Mucosa of descending colon (tissue), 3 donors: ENCODE measurements at regions not wholly inside any gene's neighbourhood (a gene's known extent, or its start where the extent isn't known, plus 50 kb on each side); places are given as distances from the start of the nearest gene placed in this dataset. TPM values are rescaled to one million over a fixed set of nuclear protein-coding genes. Genes with fewer than 3 reads are reported as not detected.
"Not testable (repeated sequence)": the region's sequence is repeated elsewhere in the genome, so short reads cannot be mapped to it uniquely, and the experiment has no call there.

Source experiments
- ATAC-seq: fragments of 200-7000 bp; cut with Tn5 transposase; one replicate; pipeline ENCODE4 v1.9.1; 2020; ENCODE audit warnings: mild to moderate bottlenecking, moderate library complexity
- DNase-seq, 3 donors: peaks; one replicate each; pipeline ENCODE4 v3.0.0-alpha.2; 2020
- H3K36me3 ChIP-seq: fragments of 200-600 bp; one replicate; pipeline ENCODE4 v1.8.0; 2021; ENCODE audit warnings: low read depth, mild to moderate bottlenecking
- H3K4me1 ChIP-seq: fragments of 200-600 bp; one replicate; pipeline ENCODE4 v1.8.0; 2021; ENCODE audit warnings: low read depth, mild to moderate bottlenecking
- H3K4me3 ChIP-seq: fragments of 200-600 bp; one replicate; pipeline ENCODE4 v1.8.0; 2021; ENCODE audit warnings: mild to moderate bottlenecking
- H3K9me3 ChIP-seq: fragments of 200-600 bp; one replicate; pipeline ENCODE4 v1.8.0; 2021; ENCODE audit warnings: mild to moderate bottlenecking
- intact Hi-C, 2 donors: fragments of 100-400 bp; cut with DNase I in 1 of 2; cut with micrococcal nuclease in 1 of 2; formaldehyde crosslinking; loops; one replicate each; pipeline versions ENCODE4 v1.11.0 to v1.11.1; 2022; cut with DNase I, micrococcal nuclease
- microRNA-seq: library from miRNA; unstranded; fragments of <30 nt; microRNA quantifications from one replicate; pipeline ENCODE4, GENCODE V29; 2019
- TF ChIP-seq, protein P1 (sequence below): fragments of 200-600 bp; IDR thresholded peaks from one replicate; pipeline ENCODE4 v1.8.0; 2022; ENCODE audit warnings: antibody characterized with exemption, mild to moderate bottlenecking
- donor health status: DM: no; HTN: no; CAD: no; lungs with moderate emphysema.
- donor health status: DM: no; HTN: no; CAD: no.
- donor health status: DM: no; HTN: yes; CAD: no.

DNA sequence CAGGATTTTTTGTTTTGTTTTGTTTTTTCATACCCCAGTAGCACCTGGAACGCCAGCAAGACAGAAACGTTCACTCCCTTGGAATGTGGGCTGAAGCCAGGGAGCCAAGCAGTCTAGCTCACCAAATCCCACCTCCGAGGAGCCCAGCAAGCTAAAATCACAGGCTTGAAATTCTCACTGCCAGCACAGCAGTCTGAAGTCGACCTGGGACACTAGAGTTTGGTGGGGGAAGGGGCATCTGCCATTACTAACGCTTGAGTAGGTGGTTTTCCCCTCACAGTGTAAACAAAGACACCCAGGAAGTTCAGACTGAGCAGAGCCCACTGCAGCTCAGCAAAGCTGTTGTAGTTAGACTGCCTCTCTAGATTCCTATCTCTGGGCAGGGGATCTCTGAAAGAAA, 99.6 kb upstream of the FGF16 start:
- Histone ChIP-seq H3K4me1 (no peaks in the 10 kb centered on the region), H3K36me3 (no peaks in the 10 kb centered on the region), H3K4me3 (no peak overlapping the region), H3K9me3 (no peaks in the 10 kb centered on the region)
- TF ChIP-seq, protein P1, sequence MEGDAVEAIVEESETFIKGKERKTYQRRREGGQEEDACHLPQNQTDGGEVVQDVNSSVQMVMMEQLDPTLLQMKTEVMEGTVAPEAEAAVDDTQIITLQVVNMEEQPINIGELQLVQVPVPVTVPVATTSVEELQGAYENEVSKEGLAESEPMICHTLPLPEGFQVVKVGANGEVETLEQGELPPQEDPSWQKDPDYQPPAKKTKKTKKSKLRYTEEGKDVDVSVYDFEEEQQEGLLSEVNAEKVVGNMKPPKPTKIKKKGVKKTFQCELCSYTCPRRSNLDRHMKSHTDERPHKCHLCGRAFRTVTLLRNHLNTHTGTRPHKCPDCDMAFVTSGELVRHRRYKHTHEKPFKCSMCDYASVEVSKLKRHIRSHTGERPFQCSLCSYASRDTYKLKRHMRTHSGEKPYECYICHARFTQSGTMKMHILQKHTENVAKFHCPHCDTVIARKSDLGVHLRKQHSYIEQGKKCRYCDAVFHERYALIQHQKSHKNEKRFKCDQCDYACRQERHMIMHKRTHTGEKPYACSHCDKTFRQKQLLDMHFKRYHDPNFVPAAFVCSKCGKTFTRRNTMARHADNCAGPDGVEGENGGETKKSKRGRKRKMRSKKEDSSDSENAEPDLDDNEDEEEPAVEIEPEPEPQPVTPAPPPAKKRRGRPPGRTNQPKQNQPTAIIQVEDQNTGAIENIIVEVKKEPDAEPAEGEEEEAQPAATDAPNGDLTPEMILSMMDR: no peak
- intact Hi-C loops: no loop called here
- ATAC-seq (no peak), DNase-seq (no peak)

DNA sequence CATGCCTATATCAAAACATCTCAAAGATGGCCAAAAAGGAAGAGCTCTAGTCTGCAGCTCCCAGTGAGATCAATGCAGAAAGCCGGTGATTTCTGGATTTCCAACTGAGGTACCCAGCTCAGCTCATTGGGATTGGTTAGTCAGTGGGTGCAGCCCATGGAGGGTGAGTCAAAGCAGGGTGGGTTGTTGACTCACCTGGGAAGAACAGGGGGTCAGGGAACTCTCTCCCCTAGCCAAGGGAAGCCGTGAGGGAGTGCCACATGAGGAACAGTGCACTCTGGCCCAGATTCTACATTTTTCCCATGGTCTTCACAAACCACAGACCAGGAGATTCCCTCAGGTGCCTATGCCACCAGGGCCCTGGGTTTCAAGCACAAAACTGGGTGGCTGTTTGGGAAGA, 57.3 kb upstream of the FGF16 start:
- ATAC-seq (no peak), DNase-seq (no peak)
- TF ChIP-seq, protein P1: no peak
- Histone ChIP-seq H3K4me1 (no peaks in the 10 kb centered on the region), H3K4me3 (no peak overlapping the region), H3K36me3 (no peaks in the 10 kb centered on the region), H3K9me3 (no peaks in the 10 kb centered on the region)
- intact Hi-C loops: no loop called here

DNA sequence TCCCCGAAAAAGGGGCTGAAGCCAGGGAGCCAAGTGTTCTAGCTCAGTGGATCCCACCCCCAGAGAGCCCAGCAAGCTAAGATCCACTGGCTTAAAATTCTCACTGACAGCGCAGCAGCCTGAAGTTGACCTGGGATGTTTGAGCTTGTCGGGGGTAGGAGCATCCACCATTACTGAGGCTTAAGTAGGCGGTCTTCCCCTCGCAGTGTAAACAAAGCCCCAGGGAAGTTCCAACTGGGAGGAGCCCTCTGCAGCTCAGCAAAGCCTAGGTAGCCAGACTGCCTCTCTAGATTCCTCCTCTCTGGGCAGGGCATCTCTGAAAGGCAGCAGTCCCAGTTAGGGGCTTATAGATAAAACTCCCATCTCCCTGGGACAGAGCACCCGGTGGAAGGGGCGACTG, 56.8 kb upstream of the FGF16 start:
- ATAC-seq, intact Hi-C loops, H3K36me3 ChIP-seq, H3K4me1 ChIP-seq, DNase-seq, H3K4me3 ChIP-seq, H3K9me3 ChIP-seq: not testable (repeated sequence)

GRCh38 chrX:77396781-77397180, 50.4 kb upstream of the FGF16 start:
- H3K36me3 ChIP-seq: no peaks in the 10 kb centered on the region
- H3K4me1 ChIP-seq: no peaks in the 10 kb centered on the region
- ATAC-seq (no peak), DNase-seq (no peak)
- intact Hi-C loops: no loop called here
- TF ChIP-seq, protein P1: no peak
- H3K4me3 ChIP-seq: no peak overlapping the region
- H3K9me3 ChIP-seq: no peaks in the 10 kb centered on the region

Small RNAs in the stretch of these regions (microRNA-seq; reads per million reads assigned to microRNA genes)
- gene MIR325: not detected
- gene MIR384: not detected
